Mucosa of descending colon (tissue), 3 donors: ENCODE measurements at regions not wholly inside any gene's neighbourhood (a gene's known extent, or its start where the extent isn't known, plus 50 kb on each side); places are given as distances from the start of the nearest gene placed in this dataset.
A peak's percentile ranks its signal among the peaks of the same experiment; 100 is the strongest.

Experiments
- ATAC-seq: fragments of 200-7000 bp; cut with Tn5 transposase; one replicate; pipeline ENCODE4 v1.9.1; 2020; ENCODE audit warnings: mild to moderate bottlenecking, moderate library complexity
- DNase-seq, 3 donors: peaks; one replicate each; pipeline ENCODE4 v3.0.0-alpha.2; 2020
- H3K36me3 ChIP-seq: fragments of 200-600 bp; one replicate; pipeline ENCODE4 v1.8.0; 2021; ENCODE audit warnings: low read depth, mild to moderate bottlenecking
- H3K4me1 ChIP-seq: fragments of 200-600 bp; one replicate; pipeline ENCODE4 v1.8.0; 2021; ENCODE audit warnings: low read depth, mild to moderate bottlenecking
- H3K4me3 ChIP-seq: fragments of 200-600 bp; one replicate; pipeline ENCODE4 v1.8.0; 2021; ENCODE audit warnings: mild to moderate bottlenecking
- H3K9me3 ChIP-seq: fragments of 200-600 bp; one replicate; pipeline ENCODE4 v1.8.0; 2021; ENCODE audit warnings: mild to moderate bottlenecking
- intact Hi-C, 2 donors: fragments of 100-400 bp; cut with DNase I in 1 of 2; cut with micrococcal nuclease in 1 of 2; formaldehyde crosslinking; loops; one replicate each; pipeline versions ENCODE4 v1.11.0 to v1.11.1; 2022; cut with DNase I, micrococcal nuclease
- TF ChIP-seq, protein P1 (sequence below): fragments of 200-600 bp; IDR thresholded peaks from one replicate; pipeline ENCODE4 v1.8.0; 2022; ENCODE audit warnings: antibody characterized with exemption, mild to moderate bottlenecking
- donor health status: DM: no; HTN: no; CAD: no; lungs with moderate emphysema.
- donor health status: DM: no; HTN: no; CAD: no.
- donor health status: DM: no; HTN: yes; CAD: no.

DNA sequence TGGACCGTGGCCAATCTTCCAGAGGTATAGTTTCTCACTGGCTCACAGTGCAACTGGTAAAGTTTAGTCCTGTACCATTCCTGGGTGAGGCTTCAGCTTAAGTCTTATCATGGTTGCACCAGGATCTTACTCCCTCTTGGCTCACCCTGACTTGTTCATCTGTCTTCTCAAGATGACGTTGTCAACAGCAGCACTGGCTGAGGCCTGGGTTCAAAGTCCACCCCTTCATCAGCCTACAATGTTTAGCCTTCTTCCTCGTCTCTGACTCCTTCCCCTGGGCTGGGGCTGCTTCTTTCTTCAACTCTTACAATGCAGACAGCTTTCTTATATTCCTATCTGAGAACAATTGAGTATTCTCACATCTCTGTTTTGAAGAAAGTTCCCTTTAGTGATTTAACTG, 311.1 kb upstream of the CLINT1 start:
- H3K4me3 ChIP-seq: no peak overlapping the region
- ATAC-seq (peak; percentile 90), DNase-seq (peak; percentile 48 to 68 (median 55))
- H3K36me3 ChIP-seq: no peaks in the 10 kb centered on the region
- intact Hi-C loops: loop anchor here (5.0 to 10.0 kb wide), 4 partner anchors 525 to 1045 kb away; no protein-coding TSS in a partner anchor
- no peaks in the 10 kb centered on the region for H3K9me3 ChIP-seq
- TF ChIP-seq, protein P1, sequence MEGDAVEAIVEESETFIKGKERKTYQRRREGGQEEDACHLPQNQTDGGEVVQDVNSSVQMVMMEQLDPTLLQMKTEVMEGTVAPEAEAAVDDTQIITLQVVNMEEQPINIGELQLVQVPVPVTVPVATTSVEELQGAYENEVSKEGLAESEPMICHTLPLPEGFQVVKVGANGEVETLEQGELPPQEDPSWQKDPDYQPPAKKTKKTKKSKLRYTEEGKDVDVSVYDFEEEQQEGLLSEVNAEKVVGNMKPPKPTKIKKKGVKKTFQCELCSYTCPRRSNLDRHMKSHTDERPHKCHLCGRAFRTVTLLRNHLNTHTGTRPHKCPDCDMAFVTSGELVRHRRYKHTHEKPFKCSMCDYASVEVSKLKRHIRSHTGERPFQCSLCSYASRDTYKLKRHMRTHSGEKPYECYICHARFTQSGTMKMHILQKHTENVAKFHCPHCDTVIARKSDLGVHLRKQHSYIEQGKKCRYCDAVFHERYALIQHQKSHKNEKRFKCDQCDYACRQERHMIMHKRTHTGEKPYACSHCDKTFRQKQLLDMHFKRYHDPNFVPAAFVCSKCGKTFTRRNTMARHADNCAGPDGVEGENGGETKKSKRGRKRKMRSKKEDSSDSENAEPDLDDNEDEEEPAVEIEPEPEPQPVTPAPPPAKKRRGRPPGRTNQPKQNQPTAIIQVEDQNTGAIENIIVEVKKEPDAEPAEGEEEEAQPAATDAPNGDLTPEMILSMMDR: no peak
- peaks cover 4% of the 10 kb centered on the region for H3K4me1 ChIP-seq

DNA sequence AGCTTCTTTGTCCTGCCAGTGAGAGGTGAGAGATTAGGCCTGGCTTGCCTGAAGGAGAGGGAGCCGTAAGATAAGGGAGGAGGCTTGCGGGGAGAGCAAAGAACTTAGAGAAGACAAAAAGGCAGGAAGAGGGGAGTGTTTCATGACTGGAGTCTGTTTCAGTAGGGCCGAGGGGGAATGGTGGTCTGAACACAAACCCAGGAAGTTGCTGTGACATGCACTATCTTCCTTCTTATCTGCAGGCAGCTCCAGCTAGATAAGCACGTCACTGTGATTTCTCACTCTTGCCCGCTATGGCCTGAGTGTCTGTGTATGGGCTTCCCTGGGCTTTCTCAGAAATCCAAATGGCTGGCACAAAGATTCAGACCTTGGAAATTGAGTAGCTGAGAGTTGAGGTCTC, 307.5 kb upstream of the CLINT1 start:
- TF ChIP-seq, protein P1: no peak
- Histone ChIP-seq H3K9me3 (no peaks in the 10 kb centered on the region), H3K4me3 (no peak overlapping the region), H3K4me1 (peaks cover 11% of the 10 kb centered on the region), H3K36me3 (no peaks in the 10 kb centered on the region)
- DNase-seq: no peak
- intact Hi-C loops: no loop called here
- no peak for ATAC-seq

DNA sequence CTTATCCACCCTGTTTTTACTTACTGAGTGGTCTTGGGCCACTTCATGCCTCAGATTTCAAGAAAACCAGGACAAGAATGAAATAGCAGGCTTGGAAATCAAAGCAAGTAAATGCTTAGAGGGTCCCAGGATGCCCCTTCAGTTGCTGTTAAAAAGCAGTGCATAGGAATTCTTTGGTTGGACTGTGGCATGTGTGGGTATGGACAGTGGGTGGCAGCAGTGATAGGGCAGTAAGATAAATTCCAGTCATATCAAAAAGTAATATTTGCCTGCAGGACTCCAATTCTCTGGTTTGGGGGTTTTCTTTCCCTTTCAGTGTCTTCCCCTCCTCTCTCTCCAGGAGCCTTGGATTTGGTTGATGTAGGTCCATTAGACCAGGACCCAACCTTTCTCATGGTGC, 306.7 kb upstream of the CLINT1 start:
- no peak for ATAC-seq
- H3K9me3 ChIP-seq: no peaks in the 10 kb centered on the region
- intact Hi-C loops: no loop called here

DNA sequence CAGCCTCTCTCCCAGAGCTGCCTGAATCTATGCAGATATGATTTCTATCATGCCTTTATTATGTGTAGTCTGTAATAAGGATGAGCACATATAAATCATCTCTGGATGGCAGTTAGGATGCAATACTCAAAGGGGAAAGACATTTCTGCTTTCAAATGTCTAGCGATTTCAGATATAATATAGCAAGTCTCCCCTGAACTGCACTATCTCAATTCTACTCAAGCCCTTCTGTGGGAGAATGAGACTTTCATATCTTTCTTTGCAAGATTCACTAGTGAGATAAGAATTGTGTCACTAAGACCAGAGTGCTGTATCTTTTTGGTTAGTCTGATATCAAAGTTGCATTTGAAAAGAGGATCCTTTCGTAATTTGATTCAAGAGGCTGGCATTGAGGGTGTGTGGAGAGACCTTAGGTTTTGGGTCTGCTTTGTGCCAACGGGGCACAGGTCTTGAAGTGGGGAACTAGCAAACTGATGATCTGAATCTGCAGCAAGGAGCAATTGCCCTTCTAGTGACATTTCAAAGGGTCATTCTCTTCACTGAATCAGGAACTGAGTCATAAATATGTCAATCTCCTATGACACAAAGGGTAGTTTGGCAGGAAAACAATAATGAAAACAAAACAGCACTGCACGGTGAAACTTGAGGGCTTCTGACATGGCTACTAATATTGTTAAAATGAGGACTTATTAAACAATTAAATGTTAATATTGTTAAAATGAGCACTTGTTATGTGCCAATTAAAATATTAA, 305.5 kb upstream of the CLINT1 start:
- intact Hi-C loops: no loop called here
- Histone ChIP-seq H3K36me3 (no peaks in the 10 kb centered on the region), H3K4me1 (peaks cover 8% of the 10 kb centered on the region), H3K9me3 (no peaks in the 10 kb centered on the region), H3K4me3 (no peak overlapping the region)
- TF ChIP-seq, protein P1: no peak
- DNase-seq (no peak), ATAC-seq (no peak)

More for the DNA sequence above, 306.7 kb upstream of the CLINT1 start:
- TF ChIP-seq, protein P1: no peak
- no peak for DNase-seq
- Histone ChIP-seq H3K36me3 (no peaks in the 10 kb centered on the region), H3K4me3 (no peak overlapping the region), H3K4me1 (peaks cover 10% of the 10 kb centered on the region)

DNA sequence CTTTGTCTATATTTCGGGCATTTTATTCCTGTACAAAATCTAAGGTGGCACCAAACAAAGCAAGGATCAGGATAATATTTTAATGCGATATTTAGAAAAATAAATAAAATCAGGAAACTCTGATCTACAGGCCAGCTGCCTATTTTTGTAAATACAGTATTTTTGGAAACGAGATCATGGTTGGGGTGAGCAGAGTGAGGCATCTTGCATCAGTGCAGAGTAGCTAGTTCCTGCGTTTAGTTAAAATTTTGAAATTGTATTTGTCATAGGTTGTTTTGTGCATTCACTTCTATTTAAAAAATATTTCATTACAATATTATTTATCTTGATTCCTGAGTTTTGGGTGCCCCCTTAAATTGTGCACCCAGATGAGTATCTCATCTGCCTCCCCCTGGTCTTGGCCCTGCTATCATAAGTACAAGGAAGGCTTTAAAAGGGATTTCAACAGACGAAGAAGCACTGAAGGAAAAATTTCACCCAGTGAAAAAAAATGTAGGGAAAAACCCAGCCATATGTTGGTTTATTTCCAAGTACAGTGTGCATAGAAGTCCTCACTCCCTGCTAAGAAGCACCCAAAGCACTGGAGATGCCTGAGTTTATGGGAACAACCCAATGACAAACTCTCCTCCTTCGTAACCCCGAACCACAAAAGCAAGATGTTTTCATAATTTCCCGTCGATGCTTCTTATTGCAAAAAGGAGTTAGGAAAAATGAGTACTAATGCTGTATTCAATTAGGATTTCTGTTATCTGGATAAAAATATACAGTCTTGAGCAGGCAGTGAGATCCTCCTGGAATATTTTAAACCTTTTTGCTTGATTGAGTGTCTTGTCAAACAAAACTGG, 304.7 kb upstream of the CLINT1 start:
- no peak for DNase-seq
- no peaks in the 10 kb centered on the region for H3K36me3 ChIP-seq
- no peak for ATAC-seq
- H3K4me1 ChIP-seq: peaks cover 8% of the 10 kb centered on the region
- intact Hi-C loops: no loop called here
- TF ChIP-seq, protein P1: no peak
- H3K4me3 ChIP-seq: no peak overlapping the region
- no peaks in the 10 kb centered on the region for H3K9me3 ChIP-seq
